AG08395 (cell line): ENCODE measurements at regions not wholly inside any gene's neighbourhood (a gene's known extent, or its start where the extent isn't known, plus 50 kb on each side); places are given as distances from the start of the nearest gene placed in this dataset.

Experiments
- DNase-seq: peaks from one replicate; pipeline ENCODE4 v3.0.0; 2012; ENCODE audit warnings: mixed read lengths, low spot score

GRCh38 chr5:24849210-24849609 is 204.4 kb upstream of the CDH10 start:
- no peak for DNase-seq

GRCh38 chr5:24831989-24832388 is 187.2 kb upstream of the CDH10 start:
- DNase-seq, result no peak

DNA sequence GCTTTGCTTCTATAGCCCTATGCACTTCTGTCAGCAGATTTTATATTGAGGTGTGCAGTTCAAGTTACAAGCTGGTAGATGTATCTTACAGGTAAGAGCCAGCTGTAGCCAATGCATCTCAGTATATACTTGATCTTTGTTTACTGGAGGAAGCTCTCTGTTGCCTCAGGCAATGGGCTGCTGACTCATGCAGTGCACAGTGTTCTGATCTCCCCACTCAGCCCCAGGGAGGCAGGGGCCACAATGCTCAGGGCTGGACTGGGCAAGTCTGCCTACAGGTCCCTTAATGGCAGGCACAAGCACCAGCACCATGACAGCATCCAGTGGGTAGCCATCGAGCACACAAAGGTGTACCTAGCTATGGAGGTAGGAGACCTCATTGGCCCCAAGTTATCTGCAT is 178.8 kb upstream of the CDH10 start:
- DNase-seq, result peak; percentile 7

DNA sequence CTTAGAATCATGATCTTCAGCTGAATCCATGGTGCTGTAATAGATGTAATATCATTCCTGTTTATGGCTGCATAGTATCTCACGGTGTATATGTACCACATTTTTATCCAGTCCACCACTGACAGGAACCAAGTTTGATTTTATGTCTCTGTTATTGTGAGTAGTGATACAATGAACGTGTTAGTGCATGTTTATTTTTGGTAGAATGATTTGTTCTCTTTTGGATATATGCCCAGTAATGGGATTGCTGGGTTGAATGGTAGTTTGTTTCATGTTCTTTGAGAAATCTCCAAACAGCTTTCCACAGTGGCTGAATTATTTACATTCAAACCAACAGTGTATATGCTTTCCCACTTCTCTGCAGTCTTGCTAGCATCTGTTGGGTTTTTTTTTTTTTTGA is 175.1 kb upstream of the CDH10 start:
- no peak for DNase-seq

DNA sequence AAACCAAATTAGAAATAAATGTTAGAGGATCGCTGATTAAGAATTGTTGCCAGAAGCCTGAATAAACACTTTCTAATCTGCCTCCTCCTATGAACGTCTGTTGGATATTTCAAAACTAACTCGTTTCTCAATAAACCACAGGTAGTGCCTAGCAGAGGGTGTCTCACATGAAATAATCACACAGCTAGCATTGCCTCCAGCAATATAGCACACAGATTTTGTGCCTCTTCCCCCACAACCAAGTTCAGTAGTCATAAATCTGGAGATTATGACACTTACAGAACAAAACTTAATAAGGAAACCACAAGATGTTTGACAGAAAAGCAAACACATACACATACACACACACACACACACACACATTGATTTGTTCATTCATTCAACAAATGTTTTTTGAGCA is 173.2 kb upstream of the CDH10 start:
- no peak for DNase-seq

GRCh38 chr5:24816206-24816605 is 171.4 kb upstream of the CDH10 start:
- DNase-seq, result no peak

DNA sequence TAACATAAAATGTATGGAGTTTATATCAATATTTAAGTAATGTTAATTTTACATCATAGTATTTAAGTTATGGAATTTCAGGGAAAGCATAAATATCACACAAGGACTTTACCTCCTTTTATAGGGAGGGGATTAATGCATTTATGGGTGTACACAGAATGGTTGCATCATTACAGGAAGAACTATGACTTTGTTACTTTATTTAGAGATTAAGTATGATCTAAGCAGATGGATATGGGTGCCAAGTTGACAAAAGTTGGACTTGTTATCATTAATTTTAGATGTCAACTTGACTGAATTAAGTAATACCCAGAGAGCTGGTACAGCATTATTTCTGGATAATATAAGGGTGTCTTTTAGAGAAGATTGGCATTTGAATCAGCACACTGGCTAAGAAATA is 160.5 kb upstream of the CDH10 start:
- no peak for DNase-seq

GRCh38 chr5:24804221-24804681 is 159.5 kb upstream of the CDH10 start:
- peak; percentile 29 for DNase-seq

DNA sequence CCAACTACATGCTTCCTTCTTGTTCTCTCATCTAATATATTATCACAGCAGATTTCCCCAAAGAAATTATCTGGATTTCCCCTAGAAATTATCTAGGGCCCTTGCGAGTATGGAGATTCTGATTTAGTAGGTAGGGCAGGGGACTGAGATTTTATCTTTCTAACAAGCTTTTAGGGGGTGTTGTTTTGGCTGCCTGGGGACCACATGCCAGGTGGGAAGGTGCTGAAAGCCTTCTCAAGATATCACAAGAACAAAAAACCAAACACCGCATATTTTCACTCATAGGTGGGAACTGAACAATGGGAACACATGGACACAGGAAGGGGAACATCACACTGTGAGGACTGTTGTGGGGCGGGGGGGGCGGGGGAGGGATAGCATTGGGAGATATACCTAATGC is 146.5 kb upstream of the CDH10 start:
- no peak for DNase-seq

GRCh38 chr5:24789611-24790351 is 145.0 kb upstream of the CDH10 start:
- DNase-seq, result peak; percentile 14

GRCh38 chr5:24788829-24789514 is 144.2 kb upstream of the CDH10 start:
- DNase-seq, result peak; percentile 58

- DNase-seq, result no peak
These were observed 141.3 kb upstream of the CDH10 start for GRCh38 chr5:24786108-24786507.

- no peak for DNase-seq
These were observed 138.8 kb upstream of the CDH10 start for GRCh38 chr5:24783596-24783995.

DNA sequence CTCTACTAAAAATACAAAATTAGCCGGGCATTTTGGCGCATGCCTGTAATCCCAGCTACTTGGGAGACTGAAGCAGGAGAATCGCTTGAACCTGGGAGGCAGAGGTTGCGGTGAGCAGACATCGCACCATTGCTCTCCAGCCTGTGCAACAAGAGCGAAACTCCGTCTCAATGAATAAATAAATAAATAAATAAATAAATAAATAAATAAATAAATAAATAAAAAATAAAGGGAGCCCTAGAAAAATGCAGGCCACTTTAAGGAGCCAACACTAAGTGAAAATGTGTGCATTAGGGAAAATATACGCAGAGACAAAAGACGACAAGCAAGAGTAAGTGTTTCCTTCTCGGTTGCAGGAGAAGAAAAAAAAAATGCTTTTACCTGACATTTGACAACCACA is 132.6 kb upstream of the CDH10 start:
- no peak for DNase-seq

DNA sequence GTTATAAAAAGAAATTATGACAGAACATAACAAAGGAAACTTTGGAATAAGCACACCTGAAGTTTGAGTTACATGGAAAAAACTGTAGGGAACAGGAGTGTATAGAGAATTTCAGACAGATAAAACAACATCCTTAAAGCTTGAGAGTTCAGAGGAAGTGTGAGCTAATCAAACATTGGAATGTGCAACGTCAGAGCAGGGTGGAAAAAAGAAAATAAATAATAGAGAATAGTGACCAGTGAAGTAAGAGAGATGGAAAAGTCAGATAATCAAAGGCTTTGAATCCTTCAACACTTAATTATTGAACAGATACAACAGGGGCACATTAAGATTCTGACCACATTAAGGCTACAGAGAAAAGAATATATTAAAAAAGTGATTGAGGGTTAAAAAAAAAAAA is 128.5 kb upstream of the CDH10 start:
- DNase-seq, result peak; percentile 47

DNA sequence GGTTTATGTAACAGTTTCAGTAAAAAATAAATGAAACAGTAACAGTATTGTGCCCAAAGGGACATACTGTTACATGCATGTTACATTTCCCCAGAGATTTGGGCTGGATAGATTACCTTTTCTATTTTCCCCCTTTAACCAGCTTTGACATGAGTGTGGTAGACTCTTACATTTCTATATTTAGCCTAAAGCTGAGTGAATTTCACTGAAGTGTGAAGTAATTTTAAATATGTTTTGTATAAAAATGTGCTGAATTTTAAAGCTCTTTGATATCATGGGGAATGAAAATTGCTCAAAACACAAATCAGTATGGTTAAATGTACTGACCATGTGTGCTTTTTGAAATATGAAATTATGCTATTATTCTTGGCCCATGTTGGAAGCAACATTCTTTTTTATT is 122.3 kb upstream of the CDH10 start:
- no peak for DNase-seq

DNA sequence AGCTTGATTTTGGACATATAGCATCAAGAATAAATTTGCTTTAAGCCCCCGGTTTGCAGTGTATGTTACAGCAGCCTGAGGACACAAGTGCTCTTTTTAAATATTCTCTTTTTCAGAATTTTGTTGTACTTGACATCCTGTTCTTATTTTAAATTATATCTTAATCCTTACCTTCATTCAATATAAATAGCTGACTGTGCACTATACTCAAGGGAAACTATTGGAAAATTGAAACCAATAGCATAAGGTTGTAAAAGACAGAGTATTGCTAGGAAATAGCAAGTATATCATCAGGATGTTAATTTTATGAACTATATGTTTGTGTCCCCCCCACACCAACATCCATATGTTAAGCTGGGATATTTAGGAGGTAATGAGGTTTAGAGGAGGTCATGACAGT is 120.4 kb upstream of the CDH10 start:
- no peak for DNase-seq

GRCh38 chr5:24750355-24750754 is 105.6 kb upstream of the CDH10 start:
- DNase-seq, result no peak

- no peak for DNase-seq
These were observed 104.9 kb upstream of the CDH10 start for GRCh38 chr5:24749701-24750100.

DNA sequence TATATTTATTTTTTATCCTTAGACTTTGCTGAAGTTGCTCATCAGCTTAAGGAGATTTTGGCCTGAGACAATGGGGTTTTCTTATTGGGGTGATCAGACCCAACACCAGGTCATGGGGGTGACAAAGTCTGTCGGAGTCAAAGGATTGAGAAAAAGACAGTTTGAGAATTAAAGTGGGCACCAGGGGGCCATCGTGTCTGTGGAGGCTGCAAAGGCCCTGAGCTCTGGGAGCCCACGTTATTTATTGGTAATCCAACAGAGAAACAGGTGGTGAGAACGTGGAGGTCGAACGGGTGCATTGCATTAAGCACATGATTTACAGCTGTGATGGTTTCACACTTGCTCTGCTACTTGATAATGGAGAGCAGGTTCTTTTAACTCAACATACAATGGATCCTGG is 102.5 kb upstream of the CDH10 start:
- no peak for DNase-seq

GRCh38 chr5:24742334-24742733 is 97.6 kb upstream of the CDH10 start:
- DNase-seq, result no peak

DNA sequence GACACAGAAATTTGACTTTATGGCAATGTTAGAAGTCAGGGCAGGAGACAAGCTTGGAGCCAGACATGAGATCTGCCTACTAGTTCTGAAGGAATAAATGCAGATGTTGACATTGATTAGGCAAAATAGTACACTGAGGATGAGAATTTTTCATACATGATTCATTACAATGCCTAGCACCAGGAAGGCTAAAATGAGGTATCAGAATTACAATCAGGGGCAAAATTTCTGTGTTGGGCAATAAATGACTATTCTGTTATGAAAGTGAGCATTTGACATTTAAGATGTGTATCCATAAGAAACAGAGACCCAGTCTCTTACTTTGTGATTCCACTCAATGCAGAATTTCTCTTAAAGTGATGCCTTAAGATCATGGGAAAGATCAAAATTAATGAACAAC is 92.4 kb upstream of the CDH10 start:
- DNase-seq, result no peak

DNA sequence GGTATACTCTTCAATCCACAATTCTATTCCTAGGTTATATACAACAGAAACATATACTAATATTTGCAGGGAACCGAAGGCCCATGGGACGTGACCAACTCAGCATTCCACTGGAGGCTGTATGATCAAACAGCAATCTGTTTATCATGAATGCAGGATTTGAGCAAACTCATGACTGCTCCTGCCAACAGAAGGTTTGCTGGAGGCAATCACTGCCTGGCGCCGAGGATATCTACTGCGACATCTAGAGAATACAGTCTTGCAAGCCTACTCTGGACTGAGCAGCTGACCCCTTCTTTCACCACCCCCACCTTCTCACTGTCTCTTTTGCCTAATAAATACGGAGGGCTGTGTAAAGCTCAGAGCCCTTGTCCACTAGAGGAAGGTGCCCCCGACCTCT is 90.5 kb upstream of the CDH10 start:
- no peak for DNase-seq

- DNase-seq, result no peak
These were observed 87.4 kb upstream of the CDH10 start for GRCh38 chr5:24732184-24732583.
